Upper lobe of left lung (tissue), 4 donors: ENCODE measurements at regions not wholly inside any gene's neighbourhood (a gene's known extent, or its start where the extent isn't known, plus 50 kb on each side); places are given as distances from the start of the nearest gene placed in this dataset.

Source experiments
- CTCF ChIP-seq, 6 experiments: fragments of 450-650 bp in 4 of 6; fragments of 200-600 bp in 2 of 6; sonication (generic) in 2 of 6; IDR thresholded peaks; one replicate each; pipeline ENCODE4 v1.5.1; 2016 to 2019; ENCODE audit warnings: antibody characterized with exemption in 6 of 6
- EP300 ChIP-seq, 4 donors: sonication (generic); formaldehyde crosslinking; IDR thresholded peaks; one replicate each; pipeline ENCODE4 v1.5.1; 2017; ENCODE audit warnings: antibody characterized with exemption in 4 of 4, control low read depth in 2 of 4
- POLR2A ChIP-seq, 4 donors: fragments of 450-650 bp; IDR thresholded peaks; one replicate each; pipeline ENCODE4 v1.5.1; 2016 to 2017; ENCODE audit warnings: antibody characterized with exemption in 4 of 4, mild to moderate bottlenecking in 2 of 4
- POLR2AphosphoS5 ChIP-seq, 2 donors: sonication (generic); formaldehyde crosslinking; IDR thresholded peaks; one replicate each; pipeline ENCODE4 v1.5.1; 2017; ENCODE audit warnings: antibody characterized with exemption in 2 of 2

GRCh38 chr16:80287674-80288073 is 253.1 kb upstream of the DYNLRB2 start:
- TF ChIP-seq POLR2A (IDR thresholded peaks at IDR 0.05) (no peak), CTCF (IDR thresholded peaks at IDR 0.05) (no peak), EP300 (IDR thresholded peaks at IDR 0.05) (no peak), POLR2AphosphoS5 (IDR thresholded peaks at IDR 0.05) (no peak)
